RCC 7860 (cell line): ENCODE measurements at regions not wholly inside any gene's neighbourhood (a gene's known extent, or its start where the extent isn't known, plus 50 kb on each side); places are given as distances from the start of the nearest gene placed in this dataset.
"Not testable (repeated sequence)": the region's sequence is repeated elsewhere in the genome, so short reads cannot be mapped to it uniquely, and the experiment has no call there.

Experiments used
- DNase-seq: peaks from one replicate; pipeline ENCODE4 v3.0.0-alpha.2; 2015; ENCODE audit warnings: low spot score
- FAIRE-seq: peaks from 2 replicates; lab custom pipeline; 2012; peaks lifted over from hg19 to GRCh38; lab: Jason Lieb, UNC

- DNase-seq = no peak
Measured at GRCh38 chr15:87561641-87562040, 694.9 kb downstream of the NTRK3 start.

GRCh38 chr15:87557881-87558280, 698.7 kb downstream of the NTRK3 start:
- FAIRE-seq = no peak
- no peak for DNase-seq

More at GRCh38 chr15:87561641-87562040, 694.9 kb downstream of the NTRK3 start:
- FAIRE-seq = no peak

GRCh38 chr15:87556886-87557285, 699.7 kb downstream of the NTRK3 start:
- FAIRE-seq (no peak), DNase-seq (no peak)

GRCh38 chr15:87549860-87550259, 706.7 kb downstream of the NTRK3 start:
- DNase-seq = no peak
- FAIRE-seq = no peak

- FAIRE-seq (no peak), DNase-seq (no peak)
Measured at GRCh38 chr15:87549296-87549695, 707.2 kb downstream of the NTRK3 start.

GRCh38 chr15:87548590-87548989, 707.9 kb downstream of the NTRK3 start:
- not testable (repeated sequence) for DNase-seq, FAIRE-seq

GRCh38 chr15:87547470-87548181, 708.9 kb downstream of the NTRK3 start:
- FAIRE-seq (no peak), DNase-seq (peak; percentile 14)

GRCh38 chr15:87538327-87538834, 718.2 kb downstream of the NTRK3 start:
- FAIRE-seq = no peak

GRCh38 chr15:87537295-87537694, 719.2 kb downstream of the NTRK3 start:
- DNase-seq = no peak
- FAIRE-seq = no peak

More at GRCh38 chr15:87538327-87538834, 718.2 kb downstream of the NTRK3 start:
- DNase-seq = no peak

- not testable (repeated sequence) for DNase-seq, FAIRE-seq
Measured at GRCh38 chr15:87533637-87534036, 722.9 kb downstream of the NTRK3 start.

- FAIRE-seq = no peak
- no peak for DNase-seq
Measured at GRCh38 chr15:87528873-87529272, 727.7 kb downstream of the NTRK3 start.

- FAIRE-seq (no peak), DNase-seq (no peak)
Measured at GRCh38 chr15:87527875-87528274, 728.7 kb downstream of the NTRK3 start.

GRCh38 chr15:87527416-87527815, 729.1 kb downstream of the NTRK3 start:
- FAIRE-seq (no peak), DNase-seq (peak; percentile 50)

- DNase-seq (no peak), FAIRE-seq (no peak)
Measured at GRCh38 chr15:87523516-87523915, 733.0 kb downstream of the NTRK3 start.

- FAIRE-seq (no peak), DNase-seq (no peak)
Measured at GRCh38 chr15:87522997-87523396, 733.5 kb downstream of the NTRK3 start.

GRCh38 chr15:87518957-87519356, 737.6 kb downstream of the NTRK3 start:
- FAIRE-seq = no peak
- no peak for DNase-seq

GRCh38 chr15:87508086-87508485, 748.5 kb downstream of the NTRK3 start:
- DNase-seq (no peak), FAIRE-seq (no peak)

- no peak for FAIRE-seq
- DNase-seq = no peak
Measured at GRCh38 chr15:87502173-87502572, 754.4 kb downstream of the NTRK3 start.

GRCh38 chr15:87500240-87500639, 756.3 kb downstream of the NTRK3 start:
- FAIRE-seq (no peak), DNase-seq (no peak)

GRCh38 chr15:87498560-87498959, 758.0 kb downstream of the NTRK3 start:
- DNase-seq = no peak
- FAIRE-seq = no peak

GRCh38 chr15:87496795-87497194, 759.7 kb downstream of the NTRK3 start:
- FAIRE-seq = no peak

GRCh38 chr15:87496109-87496508, 760.4 kb downstream of the NTRK3 start:
- DNase-seq (no peak), FAIRE-seq (no peak)

More at GRCh38 chr15:87496795-87497194, 759.7 kb downstream of the NTRK3 start:
- DNase-seq = no peak

GRCh38 chr15:87493803-87494202, 762.7 kb downstream of the NTRK3 start:
- no peak for FAIRE-seq
- DNase-seq = no peak
